ENCODE measurements at regions not wholly inside any gene's neighbourhood (a gene's known extent, or its start where the extent isn't known, plus 50 kb on each side); places are given as distances from the start of the nearest gene placed in this dataset.

DNA sequence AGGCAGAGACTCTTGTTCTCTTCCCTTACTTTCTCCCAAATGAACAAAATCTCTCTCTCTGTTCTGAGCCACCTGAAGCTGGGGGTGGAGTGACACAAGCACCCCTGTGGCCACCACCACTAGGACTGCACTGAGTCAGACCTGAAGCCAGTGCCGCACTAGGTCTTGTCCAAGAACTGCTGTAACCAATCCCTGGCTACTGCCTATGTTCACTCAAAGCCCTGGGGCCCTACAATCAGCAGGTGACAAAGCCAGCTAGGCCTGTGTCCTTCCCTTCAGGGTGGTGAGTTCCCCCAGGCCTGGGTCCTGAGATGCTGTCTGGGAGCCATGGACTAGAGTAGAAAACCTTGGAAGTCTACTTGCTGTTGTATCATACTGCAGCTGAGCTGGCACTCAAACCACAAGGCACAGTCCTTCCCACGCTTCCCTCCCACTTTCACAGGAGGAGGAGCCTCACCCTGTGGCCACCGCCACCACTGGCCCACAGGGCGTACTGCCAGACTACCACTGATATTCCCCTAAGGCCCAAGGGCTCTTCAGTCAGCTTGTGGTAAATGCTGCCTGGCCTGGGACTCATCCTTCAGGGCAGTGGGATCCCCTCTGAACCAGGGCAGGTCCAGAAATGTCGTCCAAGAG, 119.1 kb downstream of the RTL9 start:
- H3K27ac ChIP-seq, result no peak overlapping the region
- no peaks in the 10 kb centered on the region for H3K27me3 ChIP-seq
- H3K36me3 ChIP-seq, result no peaks in the 10 kb centered on the region
- DNase-seq, result no peak
- intact Hi-C loops (cut with DNase I; ENCODE audit: low total_unique reads), result no loop called here
- no peak overlapping the region for H3K4me3 ChIP-seq
- no peaks in the 10 kb centered on the region for H3K9me3 ChIP-seq
- TF ChIP-seq, protein P1, sequence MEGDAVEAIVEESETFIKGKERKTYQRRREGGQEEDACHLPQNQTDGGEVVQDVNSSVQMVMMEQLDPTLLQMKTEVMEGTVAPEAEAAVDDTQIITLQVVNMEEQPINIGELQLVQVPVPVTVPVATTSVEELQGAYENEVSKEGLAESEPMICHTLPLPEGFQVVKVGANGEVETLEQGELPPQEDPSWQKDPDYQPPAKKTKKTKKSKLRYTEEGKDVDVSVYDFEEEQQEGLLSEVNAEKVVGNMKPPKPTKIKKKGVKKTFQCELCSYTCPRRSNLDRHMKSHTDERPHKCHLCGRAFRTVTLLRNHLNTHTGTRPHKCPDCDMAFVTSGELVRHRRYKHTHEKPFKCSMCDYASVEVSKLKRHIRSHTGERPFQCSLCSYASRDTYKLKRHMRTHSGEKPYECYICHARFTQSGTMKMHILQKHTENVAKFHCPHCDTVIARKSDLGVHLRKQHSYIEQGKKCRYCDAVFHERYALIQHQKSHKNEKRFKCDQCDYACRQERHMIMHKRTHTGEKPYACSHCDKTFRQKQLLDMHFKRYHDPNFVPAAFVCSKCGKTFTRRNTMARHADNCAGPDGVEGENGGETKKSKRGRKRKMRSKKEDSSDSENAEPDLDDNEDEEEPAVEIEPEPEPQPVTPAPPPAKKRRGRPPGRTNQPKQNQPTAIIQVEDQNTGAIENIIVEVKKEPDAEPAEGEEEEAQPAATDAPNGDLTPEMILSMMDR (IDR thresholded peaks at IDR 0.05), result no peak
- no peak for TF ChIP-seq POLR2A (IDR thresholded peaks at IDR 0.05)
- H3K4me1 ChIP-seq, result no peaks in the 10 kb centered on the region

DNA sequence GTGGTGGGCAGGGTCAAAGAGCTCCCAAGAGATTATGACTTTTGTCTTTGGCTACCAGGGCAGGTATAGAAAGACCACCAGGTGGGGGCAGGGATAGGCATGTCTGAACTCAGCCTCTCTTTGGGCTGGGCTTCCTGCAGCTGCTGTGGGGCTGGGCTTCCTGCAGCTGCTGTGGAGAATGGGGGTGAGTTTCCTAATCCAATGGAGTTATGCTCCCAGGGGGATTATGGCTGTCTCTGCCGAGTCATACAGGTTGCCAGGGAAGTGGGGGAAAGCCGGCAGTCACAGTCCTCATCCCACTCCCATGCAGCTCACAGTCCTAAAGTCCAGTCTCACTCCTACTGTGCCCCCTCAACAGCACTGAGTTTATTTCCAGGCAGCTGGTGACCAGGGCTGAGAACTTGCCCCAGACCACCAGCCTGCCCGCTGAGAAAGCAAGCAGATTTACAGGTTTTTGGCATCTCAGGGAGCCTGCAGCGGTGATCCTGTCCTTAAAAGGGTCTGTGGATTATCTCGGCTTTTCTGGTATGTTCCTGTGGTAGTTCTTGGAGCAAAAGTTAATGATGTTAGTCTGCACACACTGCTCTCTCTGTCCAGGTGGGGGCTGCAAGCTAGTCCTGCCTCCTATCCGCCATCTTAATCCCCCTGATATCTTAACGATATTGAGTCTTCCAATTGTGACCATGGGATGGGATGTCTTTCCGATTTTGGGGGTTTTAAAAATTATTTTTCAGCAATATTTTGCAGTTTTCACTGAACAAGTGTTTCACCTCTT, 133.4 kb downstream of the RTL9 start:
- TF ChIP-seq POLR2A (IDR thresholded peaks at IDR 0.05), result no peak
- TF ChIP-seq, protein P1 (IDR thresholded peaks at IDR 0.05), result no peak
- DNase-seq, result no peak
- Histone ChIP-seq H3K4me1 (no peaks in the 10 kb centered on the region), H3K9me3 (no peaks in the 10 kb centered on the region), H3K36me3 (no peaks in the 10 kb centered on the region), H3K4me3 (no peak overlapping the region), H3K27me3 (no peaks in the 10 kb centered on the region), H3K27ac (no peak overlapping the region)
- intact Hi-C loops (cut with DNase I; ENCODE audit: low total_unique reads), result no loop called here

DNA sequence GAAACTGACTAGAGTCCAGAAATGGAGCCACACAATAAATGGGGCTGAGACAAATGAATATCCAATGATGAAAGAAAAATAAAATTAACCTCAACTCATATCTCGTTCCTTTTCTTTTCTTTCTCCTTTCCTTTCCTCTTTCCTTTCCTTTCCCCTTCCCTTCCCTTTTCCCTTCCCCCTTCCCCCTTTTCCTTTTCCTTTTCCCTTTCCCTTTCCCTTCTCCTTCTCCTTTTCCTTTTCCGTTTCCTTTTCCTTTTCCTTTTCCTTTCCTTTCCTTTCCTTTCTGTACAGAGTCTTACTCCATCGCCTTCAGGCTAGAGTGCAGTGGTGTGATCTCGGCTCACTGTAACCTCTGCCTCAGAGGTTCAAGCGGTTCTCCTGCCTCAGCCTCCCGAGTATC, 146.3 kb downstream of the RTL9 start:
- H3K27me3 ChIP-seq, result peaks cover 0 to 6% of the 10 kb centered on the region in 2 donors
- no peaks in the 10 kb centered on the region for H3K9me3 ChIP-seq
- intact Hi-C loops (cut with DNase I; ENCODE audit: low total_unique reads), result no loop called here
- no peaks in the 10 kb centered on the region for H3K36me3 ChIP-seq
- H3K4me3 ChIP-seq, result no peak overlapping the region
- H3K27ac ChIP-seq, result no peak overlapping the region
- no peaks in the 10 kb centered on the region for H3K4me1 ChIP-seq
- TF ChIP-seq, protein P1 (IDR thresholded peaks at IDR 0.05), result no peak
- no peak for TF ChIP-seq POLR2A (IDR thresholded peaks at IDR 0.05)
- no peak for DNase-seq

DNA sequence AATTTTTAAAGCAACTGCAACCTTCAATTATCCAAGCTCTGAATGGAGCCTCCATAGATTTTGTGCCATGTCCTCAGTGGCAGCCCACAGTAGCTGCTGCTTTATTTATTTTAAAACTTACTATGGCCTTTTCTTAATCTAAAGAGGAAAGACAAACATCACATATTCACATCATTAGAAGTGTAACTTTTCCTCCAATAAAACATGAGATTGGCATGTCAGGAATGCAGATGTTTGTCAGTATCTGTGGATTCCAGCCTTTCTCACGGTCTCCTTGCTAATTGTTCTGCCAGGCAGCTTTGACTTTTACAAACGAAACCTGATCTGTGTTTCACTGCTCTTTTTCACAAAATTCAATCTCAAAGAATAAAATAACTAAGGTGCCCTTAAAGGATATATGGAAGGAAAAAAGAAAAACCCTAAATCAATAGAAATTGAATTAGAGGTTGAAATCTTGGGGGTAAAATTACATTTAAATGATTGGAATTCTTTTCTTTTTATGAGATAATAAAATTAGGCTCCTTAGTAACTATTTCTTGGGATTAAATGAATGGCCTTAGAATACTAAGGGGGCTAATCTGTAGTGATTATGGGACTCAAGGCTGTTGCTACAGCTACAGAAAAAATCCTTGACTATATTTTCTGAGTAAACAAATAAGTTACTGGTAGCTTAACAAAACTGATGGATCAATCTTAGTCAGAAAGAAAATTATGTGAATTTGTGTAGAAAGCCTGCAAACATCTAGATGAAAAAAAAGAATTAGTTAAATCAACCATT, 151.3 kb downstream of the RTL9 start:
- H3K4me1 ChIP-seq, result no peaks in the 10 kb centered on the region
- H3K36me3 ChIP-seq, result no peaks in the 10 kb centered on the region
- no peak for DNase-seq
- H3K4me3 ChIP-seq, result no peak overlapping the region
- TF ChIP-seq, protein P1 (IDR thresholded peaks at IDR 0.05), result no peak
- TF ChIP-seq POLR2A (IDR thresholded peaks at IDR 0.05), result no peak
- no peaks in the 10 kb centered on the region for H3K9me3 ChIP-seq
- intact Hi-C loops (cut with DNase I; ENCODE audit: low total_unique reads), result no loop called here
- no peaks in the 10 kb centered on the region for H3K27me3 ChIP-seq
- H3K27ac ChIP-seq, result no peak overlapping the region

DNA sequence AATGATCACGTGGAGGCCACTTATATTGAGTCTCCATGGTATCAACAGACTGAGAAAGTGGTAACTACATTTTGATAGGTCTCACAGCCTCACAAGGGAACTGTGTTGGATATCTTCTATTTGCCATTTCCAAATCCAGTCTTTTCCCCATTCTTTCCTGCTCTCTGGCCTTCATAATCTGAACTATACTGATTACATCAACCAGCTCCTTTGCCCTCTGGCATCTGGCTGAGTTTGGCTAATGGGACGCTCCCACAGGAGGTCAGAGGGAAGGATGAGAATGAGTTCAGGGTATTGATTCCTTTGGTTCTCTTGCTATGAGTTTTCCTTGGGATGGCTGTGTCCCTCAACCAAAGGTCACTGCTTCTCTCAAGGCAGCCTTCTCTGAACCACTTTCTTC, 152.6 kb downstream of the RTL9 start:
- no peak overlapping the region for H3K27ac ChIP-seq
- no peak for DNase-seq
- no peaks in the 10 kb centered on the region for H3K9me3 ChIP-seq
- no peaks in the 10 kb centered on the region for H3K4me1 ChIP-seq
- H3K27me3 ChIP-seq, result no peaks in the 10 kb centered on the region
- H3K36me3 ChIP-seq, result no peaks in the 10 kb centered on the region
- intact Hi-C loops (cut with DNase I; ENCODE audit: low total_unique reads), result no loop called here
- no peak overlapping the region for H3K4me3 ChIP-seq
- TF ChIP-seq POLR2A (IDR thresholded peaks at IDR 0.05), result no peak
- TF ChIP-seq, protein P1 (IDR thresholded peaks at IDR 0.05), result no peak

Data from uterus (tissue), 3 donors.